GM18520 (cell line): ENCODE measurements at regions not wholly inside any gene's neighbourhood (a gene's known extent, or its start where the extent isn't known, plus 50 kb on each side); places are given as distances from the start of the nearest gene placed in this dataset.

ENCODE experiments used
- ATAC-seq: cut with Tn5 transposase; IDR thresholded peaks from one replicate; pipeline ENCODE4 v1.9.1; 2021; ENCODE audit not compliant: unreplicated experiment

- ATAC-seq, result no peak
Observed at GRCh38 chr3:102104033-102104432, 254.7 kb downstream of the NFKBIZ start.

DNA sequence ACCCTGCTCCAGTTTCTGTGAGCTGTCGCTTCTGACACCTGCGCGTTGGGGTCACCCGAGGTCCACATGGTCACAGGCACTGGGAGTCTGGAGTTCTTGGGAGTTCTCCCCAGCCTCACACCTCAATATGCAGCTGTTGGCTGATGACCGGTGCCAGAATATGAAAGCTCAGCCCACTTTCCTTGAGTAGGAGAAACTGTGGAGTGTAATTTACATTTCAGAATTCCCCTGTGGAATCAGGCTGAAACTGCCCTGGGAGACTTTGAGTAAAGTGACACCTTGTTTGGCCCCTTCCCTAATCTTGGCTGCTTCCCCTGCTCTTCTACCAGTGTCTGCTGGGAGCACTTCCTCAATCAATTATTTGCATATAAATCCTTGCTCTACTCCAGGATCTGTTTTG lies 255.9 kb downstream of the NFKBIZ start:
- ATAC-seq, result no peak

GRCh38 chr3:102106416-102107097 lies 257.2 kb downstream of the NFKBIZ start:
- ATAC-seq, result no peak

DNA sequence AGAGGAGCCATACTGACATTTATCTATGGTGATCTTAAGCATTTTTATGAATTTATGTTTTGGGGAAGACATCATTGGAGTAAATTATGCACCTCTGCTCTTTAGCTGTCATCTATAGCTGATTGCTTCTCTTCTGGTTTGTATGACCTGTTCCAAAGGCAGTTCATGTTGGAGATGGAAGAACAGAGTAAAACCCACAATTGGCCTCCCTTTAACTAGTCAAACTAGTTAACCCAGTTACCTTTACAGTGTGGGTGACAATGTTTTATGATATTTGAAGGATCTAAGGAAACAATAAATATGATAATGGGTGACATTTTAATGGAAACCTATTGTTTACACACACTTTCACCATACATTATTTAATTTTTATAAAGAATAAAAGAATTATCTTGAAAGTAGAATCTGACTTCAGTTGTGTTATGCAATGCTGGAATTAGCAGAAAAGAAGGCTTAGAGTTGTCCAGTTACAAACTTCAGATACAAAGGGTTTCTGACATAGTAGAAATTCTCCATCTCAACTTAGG lies 263.5 kb downstream of the NFKBIZ start:
- ATAC-seq, result no peak

DNA sequence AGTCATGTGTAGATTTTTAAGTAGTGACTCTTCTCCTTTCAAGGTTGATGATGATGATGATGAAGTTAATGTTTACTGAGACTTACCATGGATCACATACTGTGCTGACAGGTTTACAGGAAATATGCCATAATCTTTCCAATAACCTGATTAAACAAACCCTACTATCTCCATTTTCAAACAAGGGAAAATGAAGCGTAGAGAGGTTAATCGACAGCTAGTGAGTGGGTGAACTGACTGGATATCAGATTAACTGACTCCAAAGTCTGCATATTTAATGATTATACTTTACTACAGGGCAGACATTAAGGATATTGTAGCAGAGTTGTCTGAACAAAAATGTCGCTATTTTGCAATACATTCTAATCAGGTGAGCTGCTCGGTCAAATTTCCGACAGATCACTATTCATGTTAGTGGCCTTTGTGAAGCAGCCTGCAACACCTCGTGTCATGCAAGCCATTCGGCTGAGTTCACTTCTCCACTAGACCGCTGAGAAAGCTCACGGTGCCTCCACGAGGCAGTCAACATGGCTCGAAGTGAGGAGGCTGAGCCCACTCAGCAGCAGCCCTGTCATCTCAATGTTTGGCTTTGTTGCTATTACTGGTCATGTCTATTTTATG lies 264.2 kb downstream of the NFKBIZ start:
- no peak for ATAC-seq

GRCh38 chr3:102114264-102114979 lies 265.1 kb downstream of the NFKBIZ start:
- ATAC-seq, result no peak

DNA sequence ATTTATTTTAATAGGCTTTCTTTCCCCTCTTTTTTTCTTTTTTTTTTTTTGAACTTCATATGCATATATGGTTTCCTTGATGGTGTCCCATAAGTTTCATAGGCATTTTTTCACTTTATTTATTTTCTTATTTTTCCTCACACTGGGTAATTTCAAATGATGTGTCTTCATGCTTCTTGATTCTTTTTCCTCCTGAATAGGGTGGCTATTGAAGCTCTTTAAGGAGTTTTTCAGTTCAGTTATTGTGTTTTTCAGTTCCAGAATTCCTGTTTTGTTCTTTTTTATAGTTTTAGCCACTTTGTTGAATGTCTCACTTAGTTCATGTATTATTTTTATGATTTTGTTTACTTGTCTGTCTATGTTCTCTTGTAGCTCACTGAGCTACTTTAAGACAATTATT lies 273.2 kb downstream of the NFKBIZ start:
- no peak for ATAC-seq

- ATAC-seq, result no peak
Observed at GRCh38 chr3:102123590-102124190, 274.4 kb downstream of the NFKBIZ start.

GRCh38 chr3:102124282-102124681 lies 275.0 kb downstream of the NFKBIZ start:
- ATAC-seq, result no peak

DNA sequence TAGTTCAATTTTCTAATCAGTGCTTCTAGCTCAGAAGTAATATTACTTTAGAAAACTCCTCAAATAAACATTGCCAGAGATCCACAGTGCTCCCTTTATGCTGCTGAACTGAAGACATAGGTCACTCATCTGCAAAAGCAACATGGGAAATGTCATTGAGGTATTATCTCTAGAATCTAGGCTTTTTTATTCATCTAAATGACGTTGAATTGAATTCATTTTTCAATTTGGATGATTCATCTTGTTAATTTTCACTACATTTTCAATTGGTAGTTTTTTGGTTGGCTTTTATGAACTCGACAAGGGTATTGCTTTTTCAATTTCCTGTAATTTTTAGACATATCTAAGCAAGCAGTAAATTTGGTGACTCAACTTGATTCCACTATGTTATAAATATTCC lies 275.4 kb downstream of the NFKBIZ start:
- ATAC-seq, result no peak

GRCh38 chr3:102125197-102125993 lies 276.1 kb downstream of the NFKBIZ start:
- no peak for ATAC-seq

DNA sequence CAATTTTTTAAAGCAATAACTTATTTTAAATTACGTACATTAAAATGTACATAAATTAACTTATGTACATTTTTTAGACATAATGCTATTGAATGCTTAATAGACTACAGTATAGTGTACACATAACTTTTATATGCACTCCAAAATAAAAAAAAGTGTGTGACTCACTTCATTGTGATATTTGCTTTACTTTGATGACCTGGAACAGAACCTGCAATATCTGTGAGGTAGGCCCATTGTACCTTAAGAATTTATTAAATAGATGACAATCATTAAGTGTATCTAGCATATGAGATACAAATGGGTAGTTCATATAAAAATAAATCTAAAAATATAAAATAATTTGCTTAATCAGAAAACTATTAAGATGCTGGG lies 276.7 kb downstream of the NFKBIZ start:
- ATAC-seq, result no peak

DNA sequence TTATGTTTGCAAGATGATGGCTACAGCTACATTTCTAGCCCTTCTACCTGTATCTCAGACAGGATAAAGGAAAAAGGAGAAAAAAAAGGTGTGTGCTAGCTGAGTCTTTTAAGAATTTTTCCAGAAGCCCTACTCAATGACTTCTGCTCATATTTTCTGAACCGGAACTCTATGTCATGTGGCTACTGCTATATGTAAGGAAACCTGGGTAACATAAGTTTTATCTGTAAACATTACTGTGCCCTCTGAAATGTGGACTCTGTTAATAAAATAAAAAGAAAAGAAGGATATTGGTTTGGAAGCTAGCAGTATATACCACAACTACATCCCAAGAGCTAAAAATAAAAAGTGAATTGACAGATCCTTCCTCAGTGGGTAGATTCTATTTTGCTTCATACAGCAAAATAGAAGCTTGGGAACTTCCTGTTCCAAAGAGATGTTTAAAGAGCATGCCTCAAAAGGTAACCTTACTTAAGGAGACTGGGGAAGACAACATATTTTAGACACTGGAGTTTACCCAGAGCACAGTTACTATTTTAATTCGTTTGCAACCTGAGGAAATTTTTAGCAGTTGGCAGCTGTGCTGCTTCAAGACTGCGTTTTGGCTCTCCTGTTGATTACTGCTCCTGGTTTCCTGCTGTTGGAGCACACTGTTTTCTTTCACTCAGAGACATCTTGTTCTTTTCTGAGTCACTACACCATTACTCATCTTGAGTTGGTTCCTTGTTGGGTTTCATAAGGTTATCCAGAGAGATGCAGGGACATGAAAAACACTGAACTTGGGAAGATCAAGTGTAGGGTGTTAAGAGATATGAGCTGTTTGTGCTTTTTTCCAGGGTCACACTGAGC lies 280.7 kb downstream of the NFKBIZ start:
- no peak for ATAC-seq

GRCh38 chr3:102132370-102132769 lies 283.1 kb downstream of the NFKBIZ start:
- no peak for ATAC-seq

DNA sequence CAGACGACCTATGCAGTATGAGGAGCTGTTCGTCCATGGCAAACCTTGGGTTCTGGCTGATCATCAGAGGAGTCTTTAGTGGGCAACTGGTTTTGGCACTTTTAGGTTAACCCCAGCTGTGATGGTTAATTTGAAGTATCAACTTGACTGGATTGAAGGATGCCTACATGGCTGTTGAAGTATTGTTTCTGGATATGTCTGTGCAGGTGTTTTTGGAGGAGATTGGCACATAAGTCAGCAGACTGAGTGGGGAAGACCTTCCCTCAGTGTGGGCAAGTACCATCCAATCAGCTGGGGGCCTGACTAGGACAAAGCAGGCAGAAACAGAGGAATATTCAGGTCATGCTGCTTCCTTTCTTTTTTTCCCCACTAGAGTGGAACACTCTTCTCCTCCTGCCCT lies 284.1 kb downstream of the NFKBIZ start:
- no peak for ATAC-seq

DNA sequence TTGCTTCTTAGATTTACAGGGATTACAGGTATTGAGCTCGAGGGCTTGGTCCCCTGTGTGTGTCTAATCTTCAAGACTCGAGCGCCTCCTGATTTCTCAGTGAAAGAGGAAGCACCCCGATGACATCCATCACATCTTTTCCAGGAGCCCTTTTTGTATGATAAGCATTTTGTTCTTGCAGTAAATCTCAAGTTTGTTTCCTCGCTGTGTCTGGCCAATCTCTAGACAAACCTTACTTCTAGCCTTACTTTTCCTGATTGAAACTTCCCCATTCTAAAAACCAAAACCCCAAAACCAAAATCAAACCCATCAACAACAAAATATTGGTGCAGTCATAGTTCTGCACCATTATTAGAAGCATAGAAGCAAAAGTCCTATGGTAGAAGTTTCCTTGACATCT lies 286.0 kb downstream of the NFKBIZ start:
- no peak for ATAC-seq

GRCh38 chr3:102136183-102136582 lies 286.9 kb downstream of the NFKBIZ start:
- no peak for ATAC-seq

DNA sequence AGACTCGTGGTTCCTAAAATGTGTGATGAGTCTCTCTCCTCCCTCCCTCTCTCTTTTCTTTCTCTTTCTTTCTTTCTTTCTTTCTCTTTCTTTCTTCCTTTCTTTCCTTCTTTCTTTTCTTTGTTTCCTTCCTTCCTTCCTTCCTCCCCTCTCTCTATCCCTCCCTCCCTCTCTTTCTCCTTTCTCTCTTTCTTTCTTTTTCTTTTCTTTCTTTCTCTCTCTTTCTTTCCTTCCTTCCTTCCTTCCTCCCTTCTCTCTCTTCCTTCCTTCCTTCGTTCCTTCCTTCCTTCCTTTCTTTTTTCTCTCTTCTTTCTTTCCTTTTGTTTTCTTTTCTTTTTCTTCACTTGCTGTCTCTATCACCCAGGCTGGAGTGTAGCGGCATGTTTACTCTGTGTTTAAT lies 290.8 kb downstream of the NFKBIZ start:
- no peak for ATAC-seq

DNA sequence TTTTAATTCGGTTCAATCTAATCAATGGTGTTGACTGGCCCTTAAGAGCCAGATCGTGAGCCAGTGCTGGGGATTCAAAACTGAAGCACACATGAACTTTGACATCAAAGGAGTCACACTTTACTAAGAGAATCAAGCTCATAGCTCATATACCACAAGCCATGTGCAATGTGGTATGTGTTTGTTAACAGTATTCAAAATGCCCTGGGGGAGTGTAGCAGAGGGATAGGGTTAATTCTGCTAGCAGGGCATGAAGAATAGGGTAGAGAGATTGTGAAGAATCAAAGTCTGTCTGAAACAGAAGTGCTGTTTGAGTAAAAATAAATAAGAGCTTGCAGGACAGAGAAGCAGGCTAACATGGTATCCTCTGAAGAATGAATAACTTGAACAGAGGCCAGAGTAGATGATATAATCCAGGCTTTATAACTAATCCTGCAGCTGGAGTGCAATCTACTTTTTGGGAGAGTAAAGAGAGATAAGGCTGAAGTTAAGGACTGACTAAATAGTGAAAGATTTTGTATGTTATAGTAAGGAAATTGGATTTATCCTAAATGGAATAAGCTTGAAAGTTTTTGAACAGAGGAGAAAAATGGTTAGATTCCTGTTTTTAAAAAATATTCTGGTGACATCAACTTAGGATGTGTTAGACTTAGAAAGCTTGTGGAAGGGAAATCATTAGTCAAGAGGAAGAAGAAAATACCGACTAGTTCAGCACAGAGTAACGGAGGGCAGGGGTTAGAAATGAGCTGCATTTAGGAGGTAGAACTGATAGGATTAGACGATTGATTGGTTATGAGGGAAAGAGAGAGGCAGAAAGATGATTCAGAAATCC lies 292.0 kb downstream of the NFKBIZ start:
- no peak for ATAC-seq
